GM19468 (cell line): ENCODE measurements at regions not wholly inside any gene's neighbourhood (a gene's known extent, or its start where the extent isn't known, plus 50 kb on each side); places are given as distances from the start of the nearest gene placed in this dataset.
A peak's percentile ranks its signal among the peaks of the same experiment; 100 is the strongest.
"Not testable (repeated sequence)": the region's sequence is repeated elsewhere in the genome, so short reads cannot be mapped to it uniquely, and the experiment has no call there.

Experiments used
- ATAC-seq: cut with Tn5 transposase; IDR thresholded peaks from one replicate; pipeline ENCODE4 v1.9.1; 2021; ENCODE audit warnings: mild to moderate bottlenecking, moderate library complexity, moderate number of reproducible peaks; ENCODE audit not compliant: unreplicated experiment; ENCODE audit errors: extremely low read depth

DNA sequence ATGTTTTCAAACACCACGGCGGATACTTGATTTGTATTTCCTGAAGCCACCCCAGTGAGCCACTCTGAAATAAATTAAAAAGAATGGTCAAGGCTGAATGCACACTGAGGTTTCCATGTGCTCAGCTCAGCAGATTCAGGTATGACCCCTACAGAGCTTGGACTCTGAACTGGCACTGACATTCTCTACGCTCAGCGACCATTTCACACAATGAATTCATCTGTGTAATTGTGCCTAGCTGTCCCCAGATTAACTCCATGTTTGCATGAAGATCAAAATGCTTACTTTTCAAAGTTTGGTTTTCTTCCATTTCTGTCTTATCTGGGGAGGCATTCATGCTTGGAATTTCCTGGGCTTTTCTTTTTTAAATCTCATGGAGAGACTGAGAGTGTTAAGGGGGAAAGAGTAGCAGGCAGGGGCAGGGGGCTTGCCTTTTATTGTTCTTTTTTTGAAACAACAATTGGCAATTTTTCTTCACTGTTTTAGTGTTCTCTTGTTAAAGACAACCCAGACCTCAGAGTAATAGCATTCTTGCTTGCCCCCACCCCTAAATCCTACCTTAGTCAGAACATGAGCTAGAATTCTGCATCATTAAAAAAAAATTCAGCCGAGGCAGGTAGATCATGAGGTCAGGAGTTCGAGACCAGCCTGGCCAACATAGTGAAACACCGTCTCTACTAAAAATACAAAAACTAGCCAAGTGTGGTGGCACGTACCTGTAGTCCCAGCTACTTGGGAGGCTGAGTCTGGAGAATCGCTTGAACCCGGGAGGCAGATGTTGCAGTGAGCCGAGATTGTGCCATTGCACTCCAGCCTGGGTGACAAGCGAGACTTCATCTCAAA is 85.5 kb upstream of the HNF1B start:
- ATAC-seq = no peak

GRCh38 chr17:37829592-37830123 is 84.8 kb upstream of the HNF1B start:
- ATAC-seq = no peak

- no peak for ATAC-seq
Observed at GRCh38 chr17:37828651-37829124, 83.8 kb upstream of the HNF1B start.

DNA sequence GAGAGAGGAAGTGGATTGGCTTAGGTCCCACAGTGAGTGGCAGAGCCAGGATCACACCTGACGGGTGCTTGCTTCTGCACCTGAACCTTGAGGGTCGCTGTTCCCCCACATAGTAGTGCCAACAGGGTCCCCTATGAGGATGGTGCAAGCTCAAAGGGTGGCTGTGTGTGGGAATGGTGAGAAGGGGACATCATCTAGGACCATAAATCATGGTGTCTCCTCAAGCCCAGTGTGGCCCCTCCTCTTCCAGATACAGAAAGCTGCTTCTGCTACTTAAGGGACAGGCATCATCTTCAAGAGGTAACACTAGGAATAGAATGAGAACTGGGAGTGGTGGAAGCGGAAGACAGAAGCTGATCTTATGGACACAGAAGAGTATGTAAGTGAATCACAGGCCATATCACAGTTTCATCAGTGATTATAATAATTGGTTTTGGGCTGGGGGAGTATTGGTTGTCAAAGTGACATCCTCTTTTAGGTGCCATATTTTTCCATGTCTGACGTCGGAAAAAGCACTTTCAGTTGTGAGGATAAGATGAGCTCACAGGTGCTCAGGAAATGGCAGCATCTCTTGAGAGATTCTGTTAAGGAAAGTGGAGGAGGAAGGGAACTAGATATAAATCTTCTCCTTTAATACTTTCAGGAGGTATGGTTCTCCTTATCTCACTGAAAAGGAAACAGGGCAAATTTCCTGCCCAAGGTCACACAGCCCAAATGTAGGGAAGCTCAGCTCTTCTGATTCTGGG is 83.2 kb upstream of the HNF1B start:
- no peak for ATAC-seq

DNA sequence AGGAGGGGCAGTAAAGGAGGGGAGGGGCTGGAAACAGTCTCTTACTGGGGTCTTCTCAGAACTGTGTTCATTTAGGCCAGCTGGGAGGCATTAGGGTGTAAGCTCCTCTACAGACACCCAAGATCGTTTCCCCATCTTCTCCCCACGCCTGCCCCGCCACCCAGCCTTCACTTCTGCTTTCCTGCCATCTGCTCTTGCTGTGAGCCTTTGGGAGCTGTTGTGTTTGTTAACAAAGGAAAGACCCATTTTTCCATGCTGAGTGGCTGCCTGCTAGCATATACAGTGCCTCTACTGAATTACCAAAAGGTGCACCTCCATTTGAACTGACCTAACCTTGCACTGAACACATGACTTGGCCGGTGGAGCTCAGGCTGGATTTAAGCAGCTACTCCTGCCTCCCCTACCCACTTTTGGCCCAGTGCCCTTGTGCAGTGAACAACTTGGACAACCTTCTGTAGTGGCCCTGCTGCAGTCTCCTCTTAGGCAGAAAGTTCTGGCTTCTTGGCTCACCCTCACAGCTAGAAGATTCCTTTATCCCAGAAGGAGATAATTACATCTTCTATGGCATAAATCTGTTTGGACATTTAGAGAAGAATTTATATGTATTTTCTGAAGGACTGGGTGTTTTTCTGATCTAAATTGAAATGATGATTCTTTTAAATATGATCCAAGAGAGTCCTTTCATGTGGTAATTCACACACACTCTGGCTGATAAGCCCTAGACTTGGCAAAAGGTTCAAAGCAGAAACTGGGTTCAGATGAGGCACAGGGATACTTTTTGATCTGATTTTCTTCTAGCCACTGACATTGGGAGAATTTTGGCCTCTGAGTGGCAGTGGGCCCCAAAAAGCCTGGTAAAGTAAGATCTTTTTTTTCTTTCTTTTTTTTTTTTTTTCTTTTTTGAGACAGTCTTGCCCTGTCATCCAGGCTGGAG is 81.9 kb upstream of the HNF1B start:
- ATAC-seq = no peak

DNA sequence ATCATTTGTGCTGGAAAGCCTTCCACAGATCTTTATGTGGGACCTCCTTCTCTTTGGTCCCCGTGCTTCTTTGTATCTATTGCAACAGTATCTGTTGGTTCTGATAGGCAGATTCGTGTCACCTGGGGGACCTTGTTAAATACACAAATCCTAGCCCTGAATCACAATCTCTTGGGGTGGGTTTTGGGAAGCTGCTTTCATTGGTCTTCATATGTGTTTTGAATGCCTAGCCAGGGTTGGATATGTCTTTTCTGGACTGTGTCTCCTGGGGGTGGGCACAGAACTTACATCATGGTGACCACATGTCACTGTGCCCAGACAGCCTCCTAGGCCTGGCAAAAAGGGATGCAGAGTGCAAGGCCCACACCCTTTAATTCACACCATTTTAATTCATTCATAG is 81.0 kb upstream of the HNF1B start:
- no peak for ATAC-seq

DNA sequence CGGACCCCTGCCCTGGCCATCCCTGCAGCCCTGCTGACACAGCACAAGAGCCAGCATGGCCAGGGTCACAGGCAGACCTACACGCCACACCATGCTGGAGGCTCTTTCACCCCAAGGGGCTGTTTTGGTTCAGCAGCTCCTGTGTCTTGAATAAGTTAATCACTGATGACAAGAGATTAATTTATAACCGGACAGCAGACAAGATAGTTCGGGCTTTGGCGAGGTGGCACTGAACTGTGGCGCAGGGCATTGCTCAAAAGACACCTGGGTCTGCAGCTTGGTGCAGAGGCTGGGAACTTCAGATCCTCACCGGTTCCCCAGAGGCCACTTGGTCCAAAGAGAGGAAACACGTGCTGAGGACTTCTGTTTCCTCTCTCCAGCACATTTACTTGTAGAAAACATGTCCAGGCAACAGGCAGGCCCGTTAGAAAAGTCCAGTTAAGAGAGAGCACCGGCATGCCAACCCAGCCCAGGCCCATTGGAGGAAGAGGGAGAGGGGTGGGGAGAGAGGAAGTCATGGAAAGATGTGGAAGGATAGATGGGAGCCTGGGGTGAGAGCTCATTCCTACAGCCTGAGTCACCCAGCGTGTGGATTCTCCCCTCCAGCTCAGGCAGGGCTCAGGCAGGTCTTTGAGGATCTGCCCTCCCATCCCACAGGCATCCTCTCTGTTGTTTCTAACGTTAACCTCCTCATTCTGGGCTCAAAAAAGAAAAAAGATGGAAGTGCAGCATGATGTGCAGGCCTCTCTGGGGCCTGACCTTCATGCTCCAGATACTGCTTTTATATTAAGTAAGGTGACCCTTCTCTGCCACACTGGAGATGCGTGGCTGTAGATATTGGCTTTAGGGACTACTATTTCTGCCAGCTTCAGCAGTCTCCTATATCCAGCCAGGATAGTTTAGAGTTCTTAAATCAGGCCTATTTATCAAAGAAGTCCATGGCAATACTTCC is 80.0 kb upstream of the HNF1B start:
- ATAC-seq = no peak

DNA sequence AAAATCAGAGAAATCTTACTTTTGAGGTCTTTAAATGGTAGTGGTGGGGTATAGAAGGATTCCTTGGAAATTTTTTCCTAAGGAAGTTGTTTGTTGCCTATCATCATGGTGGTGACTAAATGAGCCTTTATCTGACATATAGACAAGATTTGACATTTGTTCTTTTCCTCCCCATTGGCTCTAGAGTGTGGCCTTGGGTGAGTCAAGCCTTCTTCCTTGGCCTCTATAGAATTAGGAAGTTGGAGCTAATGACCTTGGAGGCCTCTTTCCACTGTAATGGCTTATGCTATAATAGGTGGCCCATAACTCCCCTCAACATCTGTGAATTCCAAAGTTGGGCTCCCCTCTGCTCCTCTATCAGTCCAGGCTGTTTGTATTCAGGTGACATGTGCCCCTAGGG is 79.1 kb upstream of the HNF1B start:
- no peak for ATAC-seq

GRCh38 chr17:37820995-37821713 is 76.3 kb upstream of the HNF1B start:
- ATAC-seq = no peak

DNA sequence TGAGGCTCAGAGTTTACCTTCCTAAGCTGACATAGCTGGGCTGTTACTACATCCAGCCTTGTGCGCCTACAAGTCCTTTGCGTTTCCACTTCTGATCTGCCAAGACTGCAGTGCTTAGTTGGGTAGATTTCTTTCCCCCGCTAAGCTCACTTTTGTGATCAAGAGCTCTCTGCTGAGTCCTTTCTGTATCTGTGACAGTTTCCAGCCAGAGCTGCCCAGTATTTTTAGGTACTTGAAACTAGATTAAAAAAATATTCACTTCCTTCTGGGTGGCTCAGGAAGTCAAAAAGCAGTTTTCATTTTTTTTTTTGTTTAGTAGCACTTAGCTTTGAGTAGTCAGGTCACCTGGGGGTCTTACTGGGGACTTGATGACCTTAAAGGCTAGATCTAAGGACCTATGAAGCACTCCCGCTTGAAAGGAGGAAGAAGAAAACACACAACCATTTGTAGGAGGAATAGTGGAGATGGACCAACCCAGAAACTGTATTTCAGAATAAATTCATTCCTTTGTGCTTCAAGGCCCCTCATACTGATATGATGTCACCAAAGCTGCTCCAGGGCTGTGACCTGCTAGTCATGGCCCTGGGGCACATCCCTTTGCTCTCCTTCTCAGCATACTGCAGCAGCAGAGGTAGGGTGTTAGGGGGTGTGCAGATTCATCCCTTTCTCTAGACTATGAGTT is 75.6 kb upstream of the HNF1B start:
- ATAC-seq = peak; percentile 16

DNA sequence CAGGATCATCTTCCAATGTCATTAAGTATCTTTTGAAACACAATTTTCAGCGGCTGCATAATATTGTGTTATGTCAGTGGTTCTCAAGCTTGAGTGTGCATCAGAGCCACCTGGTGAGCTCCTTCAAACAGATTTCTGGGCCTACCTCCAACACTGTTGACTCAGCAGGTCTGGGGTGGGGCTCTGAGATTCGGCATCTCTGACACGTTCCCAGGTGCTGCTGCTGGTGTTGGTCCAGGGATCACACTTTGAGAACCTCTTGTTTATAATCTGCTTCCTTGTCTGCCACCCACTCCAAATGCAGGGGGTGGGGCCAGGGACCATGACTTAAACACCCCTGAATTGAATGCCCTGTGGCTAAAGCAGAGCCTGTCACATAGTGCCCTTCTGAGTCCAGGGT is 73.8 kb upstream of the HNF1B start:
- ATAC-seq = no peak

DNA sequence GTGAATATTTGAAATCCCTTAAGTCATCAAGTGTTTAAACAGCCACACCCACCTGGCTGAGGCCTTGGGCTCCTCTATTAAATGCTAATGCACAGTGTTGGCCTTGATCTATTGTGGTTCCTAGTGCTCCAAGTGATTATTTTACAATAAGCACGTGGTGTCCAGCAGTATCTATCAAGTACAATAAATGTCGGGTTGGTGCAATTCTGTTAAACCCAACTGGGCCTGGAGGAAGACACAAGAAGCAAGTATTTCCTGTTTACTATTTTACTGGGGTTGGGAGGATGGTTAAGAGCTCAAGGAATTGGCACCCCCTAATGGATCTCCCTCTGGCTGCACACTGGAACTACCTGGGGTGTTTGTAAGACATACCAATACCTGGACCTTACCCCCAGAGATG is 72.1 kb upstream of the HNF1B start:
- ATAC-seq = no peak

DNA sequence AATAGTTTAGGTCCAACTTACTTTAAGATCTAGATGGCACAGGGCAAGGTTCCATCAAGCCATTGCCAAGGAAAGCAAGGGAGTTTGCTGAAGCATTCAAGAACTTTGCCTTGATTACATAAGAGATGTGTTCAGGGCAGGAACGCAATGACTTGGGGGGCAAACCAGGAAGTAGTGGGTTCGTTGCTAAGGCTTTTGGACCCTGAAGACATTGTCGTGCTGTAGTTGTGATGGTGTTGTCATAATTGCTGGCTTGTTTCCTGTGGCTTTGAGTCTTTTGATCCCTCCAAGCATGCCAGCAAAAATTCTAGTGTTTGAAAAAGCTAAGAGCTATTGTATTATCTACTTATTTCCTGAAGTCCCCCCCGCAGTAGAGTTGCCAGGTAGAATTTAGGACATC is 70.7 kb upstream of the HNF1B start:
- no peak for ATAC-seq

DNA sequence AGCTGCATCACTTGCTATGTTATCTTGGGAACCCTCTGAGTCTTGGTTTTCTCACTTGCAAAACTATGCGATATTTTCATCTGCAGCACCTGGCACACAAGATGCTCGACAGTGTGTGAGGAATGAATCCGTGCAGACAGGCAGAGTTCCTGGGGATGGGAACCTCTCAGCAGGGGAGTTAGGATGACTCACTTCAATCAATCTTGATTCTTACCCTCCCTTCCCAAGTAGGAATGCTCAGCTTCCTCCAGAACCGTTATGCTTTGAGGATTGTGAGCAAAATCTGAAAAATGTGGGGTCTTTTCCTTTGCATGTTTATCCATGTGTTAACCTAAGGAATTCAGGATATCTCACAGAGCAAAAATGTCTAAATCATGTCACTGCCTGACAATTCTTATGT is 68.9 kb upstream of the HNF1B start:
- ATAC-seq = no peak

DNA sequence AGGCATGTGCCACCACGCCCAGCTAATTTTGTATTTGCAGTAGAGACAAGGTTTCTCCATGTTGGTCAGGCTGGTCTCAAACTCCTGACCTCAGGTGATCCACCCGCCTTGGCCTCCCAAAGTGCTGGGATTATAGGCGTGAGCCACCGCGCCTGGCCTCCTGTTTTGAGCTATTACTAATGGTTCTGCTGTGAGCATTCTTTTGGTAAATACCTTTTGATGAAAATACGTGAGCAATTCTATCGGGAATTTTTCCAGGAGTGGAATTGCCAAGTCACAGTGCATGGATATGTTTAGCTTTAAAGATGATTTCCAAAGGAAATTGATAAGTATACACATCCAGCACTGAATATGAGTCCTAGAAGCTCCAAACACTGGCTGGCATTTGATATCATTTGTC is 64.0 kb upstream of the HNF1B start:
- ATAC-seq = not testable (repeated sequence)

GRCh38 chr17:37802712-37803416 is 58.0 kb upstream of the HNF1B start:
- ATAC-seq = no peak

DNA sequence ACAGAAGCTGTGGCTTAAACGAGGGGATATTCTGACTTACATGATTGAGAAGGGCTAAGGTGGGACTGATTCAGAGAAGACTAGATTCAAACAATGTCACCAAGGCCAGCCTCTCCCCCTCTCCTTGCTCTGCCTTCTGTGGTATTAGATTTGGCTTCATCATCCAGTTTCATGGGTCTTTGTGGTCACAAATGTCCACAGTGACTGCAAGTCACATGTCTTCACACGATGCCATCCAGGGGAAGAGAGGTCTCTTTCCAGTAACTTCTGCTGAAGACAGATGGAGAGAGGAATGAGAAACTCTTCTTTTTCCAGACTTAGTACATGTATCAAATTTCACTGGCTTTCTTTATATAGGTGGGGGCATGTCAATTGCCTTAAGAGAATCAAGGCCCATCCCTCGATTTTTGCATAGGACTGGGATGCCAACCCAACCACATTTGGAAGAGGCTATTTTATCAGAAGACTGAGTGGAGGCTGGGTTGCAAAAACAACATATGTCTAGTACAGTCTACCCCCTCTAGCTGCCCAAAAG is 57.3 kb upstream of the HNF1B start:
- ATAC-seq = no peak
